Suppressor macrophage treated with lipopolysaccharide for 1 hour (primary cell): ENCODE measurements at regions not wholly inside any gene's neighbourhood (a gene's known extent, or its start where the extent isn't known, plus 50 kb on each side); places are given as distances from the start of the nearest gene placed in this dataset.
A peak's percentile ranks its signal among the peaks of the same experiment; 100 is the strongest.

Experiments
- DNase-seq, 3 donors: peaks; one replicate each; pipeline ENCODE4 v3.0.0-alpha.2; 2020 to 2022

DNA sequence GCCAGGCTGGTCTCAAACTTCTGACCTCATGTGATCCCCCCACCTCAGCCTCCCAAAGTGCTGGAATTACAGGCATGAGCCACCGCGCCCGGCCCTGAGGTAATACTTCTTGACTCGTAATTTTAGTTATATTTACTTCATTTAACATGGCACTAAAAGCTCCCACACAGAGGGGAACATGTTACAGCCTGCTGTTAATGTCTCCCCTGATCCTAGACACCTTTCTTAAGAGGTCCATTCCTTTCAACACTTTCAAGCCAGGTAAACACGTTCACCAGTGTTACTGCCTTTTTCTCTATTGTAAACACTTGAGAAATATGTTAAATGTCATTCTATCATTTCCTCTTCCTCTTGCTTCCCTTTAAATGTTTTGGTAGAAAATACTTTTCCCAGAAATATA is 161.4 kb downstream of the METTL4 start:
- no peak for DNase-seq

- DNase-seq = no peak
Observed at GRCh38 chr18:2410688-2411087, 160.6 kb downstream of the METTL4 start.

GRCh38 chr18:2411381-2411960 is 159.8 kb downstream of the METTL4 start:
- DNase-seq = peak in 1 of 3 donors; percentile 8

- DNase-seq = no peak
Observed at GRCh38 chr18:2412281-2412680, 159.0 kb downstream of the METTL4 start.

DNA sequence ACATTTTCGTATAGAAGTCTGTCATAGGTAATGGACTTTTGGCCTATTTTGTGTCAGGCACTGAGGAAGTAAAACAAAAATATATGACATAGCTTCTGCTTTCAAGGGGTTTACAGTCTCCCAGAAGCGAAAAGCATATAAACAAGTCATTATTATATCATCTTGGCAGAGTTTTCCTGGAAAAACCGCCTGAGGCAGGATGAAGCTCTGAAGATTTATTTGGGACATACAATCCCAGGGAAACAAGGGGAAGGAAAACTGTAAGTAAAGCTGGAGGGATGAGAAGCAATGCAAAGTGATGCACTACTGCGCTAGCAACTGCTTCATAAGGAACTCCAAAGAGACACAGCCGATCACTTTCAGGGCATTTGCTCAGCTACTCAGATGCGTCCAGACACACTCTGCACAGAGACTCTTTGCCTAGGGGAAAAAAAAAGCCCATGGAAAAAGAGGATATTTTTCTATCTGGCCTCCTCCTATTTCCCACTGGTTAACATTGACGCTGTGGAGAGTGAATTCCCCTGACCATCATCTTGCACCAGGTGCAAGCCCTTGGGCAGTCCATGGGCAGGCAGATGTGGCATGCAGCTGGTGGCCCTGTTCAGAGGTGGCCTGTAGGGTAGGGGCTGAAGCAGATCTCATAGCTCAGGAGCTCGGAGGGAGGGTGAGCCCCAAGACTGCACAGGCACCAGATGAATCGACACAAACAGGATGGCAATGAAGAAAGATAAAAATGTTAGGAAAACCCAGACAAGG is 158.1 kb downstream of the METTL4 start:
- no peak for DNase-seq

DNA sequence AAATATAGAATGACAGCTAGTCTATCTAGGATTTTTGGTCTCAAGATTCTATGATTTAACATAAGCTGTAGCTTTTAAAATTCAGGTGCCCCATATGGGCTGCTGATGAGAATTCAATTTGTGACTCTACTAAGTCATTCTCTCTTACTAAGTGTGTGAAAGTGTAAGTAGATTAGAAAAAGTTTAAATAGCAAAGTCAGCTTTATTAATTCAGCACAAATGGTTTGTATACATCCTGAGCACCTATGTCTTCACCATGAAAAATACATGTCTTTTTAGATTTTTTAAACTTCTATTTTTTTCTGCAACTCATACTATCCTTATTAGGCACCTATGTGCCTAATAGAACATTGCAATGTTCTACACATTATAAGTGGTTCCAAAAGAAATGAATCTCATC is 157.1 kb downstream of the METTL4 start:
- DNase-seq = no peak

DNA sequence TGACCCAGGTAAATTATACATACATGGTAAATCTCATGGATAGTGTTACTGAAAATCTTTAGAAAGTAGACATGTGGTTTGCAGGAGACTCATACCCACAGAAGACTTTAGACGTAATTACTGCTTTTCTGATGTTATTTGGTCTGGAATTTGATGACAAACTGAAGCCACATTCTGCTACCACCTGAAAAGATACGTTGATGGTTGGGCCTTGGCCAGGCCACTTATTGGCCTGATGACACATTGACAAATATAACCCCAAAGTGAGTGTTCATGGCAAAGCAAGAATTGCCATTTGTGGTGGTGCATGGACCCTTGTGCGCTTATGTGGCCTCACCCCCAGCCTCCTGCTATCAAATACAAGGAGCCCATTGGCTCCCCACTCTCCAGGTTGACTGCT is 155.6 kb downstream of the METTL4 start:
- DNase-seq = no peak

- DNase-seq = no peak
Observed at GRCh38 chr18:2417861-2418610, 153.3 kb downstream of the METTL4 start.

- DNase-seq = no peak
Observed at GRCh38 chr18:2420367-2420766, 150.9 kb downstream of the METTL4 start.

- DNase-seq = no peak
Observed at GRCh38 chr18:2423761-2424160, 147.5 kb downstream of the METTL4 start.

DNA sequence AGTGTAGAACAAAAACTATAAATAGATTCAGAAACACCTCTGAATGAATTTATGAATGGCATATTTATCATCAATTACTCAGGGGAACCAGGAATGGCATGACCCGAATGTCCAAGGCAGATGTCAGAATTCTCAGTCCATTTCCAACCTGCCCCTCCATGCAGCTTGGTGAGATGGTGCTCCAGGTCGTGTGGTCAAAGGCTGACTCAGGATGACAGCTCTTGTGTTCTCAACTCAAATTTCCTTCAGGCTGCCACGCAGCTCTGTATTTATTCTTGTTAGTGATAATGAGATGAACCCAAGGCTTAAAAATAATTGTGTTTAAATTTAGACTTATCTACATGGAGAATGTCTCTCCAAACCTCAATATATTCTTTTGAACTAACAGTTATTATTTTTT is 146.9 kb downstream of the METTL4 start:
- DNase-seq = no peak

DNA sequence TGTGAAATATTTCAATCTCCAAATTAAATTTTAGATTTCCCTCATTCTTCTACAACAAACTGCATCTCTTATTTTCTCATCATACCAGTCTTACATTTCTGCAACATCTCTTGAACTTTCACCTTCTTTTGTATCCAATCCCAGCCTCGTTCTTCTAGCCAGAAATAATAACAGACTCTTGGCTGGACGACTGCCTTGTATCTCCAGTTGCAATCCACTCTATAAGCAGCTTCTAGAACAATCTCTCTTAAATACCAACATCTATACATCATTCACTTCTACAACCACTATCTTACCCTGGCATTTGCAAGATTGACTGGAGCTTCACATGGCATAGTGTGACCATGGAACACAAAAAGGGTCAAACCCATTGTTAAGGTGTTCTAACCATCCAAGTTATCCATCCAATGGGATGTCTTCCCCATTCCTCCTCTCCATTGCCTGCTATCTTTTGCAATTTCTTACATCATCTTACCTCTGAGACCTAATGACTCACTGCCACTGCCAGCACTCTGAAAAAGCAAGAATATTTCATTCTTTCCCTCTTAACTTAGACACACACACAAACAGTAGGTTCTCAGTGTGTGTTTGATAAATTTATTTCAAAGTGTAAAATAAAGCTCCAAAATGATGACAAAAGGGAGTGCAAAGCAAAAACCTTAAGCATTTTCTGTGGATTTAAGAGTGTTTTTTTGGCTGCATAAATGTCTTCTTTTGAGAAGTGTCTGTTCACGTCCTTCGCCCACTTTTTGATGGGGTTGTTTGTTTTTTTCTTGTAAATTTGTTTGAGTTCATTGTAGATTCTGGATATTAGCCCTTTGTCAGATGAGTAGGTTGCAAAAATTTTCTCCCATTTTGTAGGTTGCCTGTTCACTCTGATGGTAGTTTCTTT is 145.6 kb downstream of the METTL4 start:
- no peak for DNase-seq

DNA sequence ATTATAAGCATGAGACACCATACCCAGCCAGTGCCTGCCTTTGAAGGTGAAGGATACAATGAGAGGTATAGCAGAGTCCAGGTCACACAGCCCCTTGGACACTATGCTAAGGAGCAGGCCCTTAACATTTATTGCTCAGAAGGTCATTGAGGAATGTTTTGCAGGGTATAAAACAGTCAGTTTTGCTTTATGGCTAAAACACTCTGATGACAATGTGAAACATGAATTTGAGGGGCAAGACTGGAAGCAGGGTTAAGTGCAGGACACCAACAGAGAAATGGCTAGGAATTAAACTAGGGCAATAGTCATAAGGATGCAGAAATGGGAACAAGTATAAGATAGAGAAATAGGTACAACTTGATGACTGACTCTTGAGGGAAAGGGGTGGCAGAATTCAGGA is 141.1 kb downstream of the METTL4 start:
- DNase-seq = no peak

DNA sequence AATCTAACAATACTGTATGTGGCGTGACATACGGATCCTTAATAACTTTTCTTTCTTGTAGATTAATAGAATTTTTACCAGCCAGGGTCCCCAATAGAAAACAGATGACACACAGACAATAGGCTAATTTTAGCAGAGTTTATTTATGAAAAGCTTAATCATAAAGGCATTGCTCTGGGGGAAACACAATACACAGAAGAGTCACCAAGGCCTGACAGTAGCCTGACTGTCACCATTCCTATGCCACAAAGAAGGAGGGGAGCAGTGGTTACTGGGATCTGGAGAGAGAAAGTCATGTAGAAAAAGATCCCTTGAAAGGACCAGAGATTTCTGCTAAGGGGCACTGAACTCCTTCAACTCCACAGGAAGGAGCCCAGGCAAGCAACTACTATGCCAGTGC is 139.5 kb downstream of the METTL4 start:
- DNase-seq = no peak

DNA sequence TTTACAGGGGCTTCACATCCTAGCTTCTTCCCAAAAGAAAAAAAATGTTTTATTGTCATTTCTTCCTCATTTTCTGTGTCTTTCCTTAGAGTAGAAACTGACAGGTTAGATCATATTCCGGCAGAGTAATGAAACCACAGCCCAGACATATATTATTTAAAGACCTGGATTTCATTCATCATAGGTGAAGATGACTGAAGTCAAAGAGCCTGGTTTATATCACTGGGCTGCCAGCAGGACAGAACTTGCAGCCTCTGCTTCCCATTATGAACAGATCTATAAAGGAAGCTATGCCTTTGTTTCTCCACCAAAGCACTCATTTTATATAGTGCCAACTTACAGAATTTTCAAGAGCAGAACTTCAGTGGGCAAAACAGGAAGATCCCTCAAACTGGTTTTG is 137.9 kb downstream of the METTL4 start:
- DNase-seq = no peak

DNA sequence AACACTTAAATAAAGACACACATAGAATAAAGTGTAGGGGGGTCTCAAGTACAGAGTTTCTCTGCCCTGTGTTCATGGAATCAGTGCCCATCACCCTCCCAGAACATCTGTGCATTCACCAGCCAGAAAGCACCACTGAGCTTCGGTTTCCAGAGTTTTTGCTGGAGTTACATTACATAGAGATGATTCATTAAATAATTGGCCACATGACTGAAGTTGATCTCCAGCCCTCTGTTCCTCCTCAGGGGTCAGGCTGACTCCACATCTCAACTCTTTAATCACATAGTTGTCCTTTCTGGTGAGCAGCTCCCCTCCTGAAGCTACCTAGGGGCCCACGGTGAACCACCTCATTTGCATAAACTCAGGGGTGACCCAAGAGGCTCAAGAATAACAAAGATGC is 129.8 kb downstream of the METTL4 start:
- no peak for DNase-seq

GRCh38 chr18:2442006-2442405 is 129.3 kb downstream of the METTL4 start:
- no peak for DNase-seq

GRCh38 chr18:2442726-2443275 is 128.5 kb downstream of the METTL4 start:
- no peak for DNase-seq

DNA sequence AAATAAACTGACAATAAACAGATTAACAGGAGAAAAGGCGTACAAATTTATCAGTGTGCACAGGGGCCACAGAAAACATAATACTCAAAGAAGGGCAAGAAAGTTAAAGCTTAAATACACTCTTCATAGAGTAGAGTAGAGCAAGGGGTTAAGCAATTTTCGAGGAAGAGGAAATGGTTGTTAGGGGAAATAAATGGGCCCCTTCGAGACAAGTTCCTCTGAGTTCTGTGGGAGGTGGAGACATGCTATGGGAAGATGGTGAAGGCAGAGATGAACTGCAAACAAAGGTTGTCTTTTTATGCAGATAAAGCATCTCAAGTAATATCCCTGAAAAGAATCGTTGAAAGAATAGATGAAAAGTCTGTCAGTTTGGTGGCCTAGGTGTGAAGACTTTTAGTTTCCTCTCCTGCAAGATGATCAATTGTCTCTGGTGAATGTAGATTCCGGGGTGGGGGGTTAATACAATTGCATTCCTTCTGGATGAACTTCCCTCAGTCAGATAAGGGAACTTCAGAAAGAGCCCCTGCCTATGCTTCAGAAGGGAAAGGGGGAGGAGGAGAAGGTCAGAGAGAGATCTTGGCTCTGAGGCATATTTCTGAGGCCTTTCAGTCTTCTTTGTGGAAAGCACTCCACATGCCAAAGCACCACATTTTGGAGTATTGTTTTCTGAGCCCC is 127.0 kb downstream of the METTL4 start:
- DNase-seq = peak in 2 of 3 donors; percentile 20 to 22

- peak; percentile 11 to 70 (median 63) for DNase-seq
Observed at GRCh38 chr18:2448565-2449151, 122.6 kb downstream of the METTL4 start.

DNA sequence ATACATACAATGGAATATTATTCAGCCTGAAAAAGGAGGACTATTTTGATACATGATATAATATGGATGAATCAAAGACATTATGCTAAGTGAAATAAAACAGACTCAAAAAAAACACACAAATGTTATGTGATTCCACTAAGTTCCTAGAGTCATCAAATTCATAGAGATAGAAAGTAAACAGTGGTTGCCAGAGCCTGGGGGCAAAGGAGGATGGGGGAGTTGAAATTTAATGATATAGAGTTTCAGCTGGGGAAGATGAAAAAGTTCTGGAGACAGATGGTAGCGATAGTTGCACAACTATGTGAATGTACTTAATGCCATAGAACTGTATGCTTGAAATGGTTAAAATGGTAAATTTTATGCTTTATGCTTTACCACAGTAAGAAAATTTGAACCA is 119.7 kb downstream of the METTL4 start:
- DNase-seq = no peak

GRCh38 chr18:2459886-2460285 is 111.4 kb downstream of the METTL4 start:
- DNase-seq = no peak
